Parathyroid adenoma (tissue), 2 donors: ENCODE measurements at regions not wholly inside any gene's neighbourhood (a gene's known extent, or its start where the extent isn't known, plus 50 kb on each side); places are given as distances from the start of the nearest gene placed in this dataset.

Experiments used
- H2AFZ ChIP-seq: fragments of 300-600 bp; sonication (generic); one replicate; pipeline ENCODE4 v1.7.0; 2017; ENCODE audit warnings: antibody characterized with exemption, mild to moderate bottlenecking
- H3K27ac ChIP-seq: fragments of 300-600 bp; sonication (generic); one replicate; pipeline ENCODE4 v1.7.0; 2017
- H3K27me3 ChIP-seq: fragments of 300-600 bp; sonication (generic); one replicate; pipeline ENCODE4 v1.7.0; 2017; ENCODE audit warnings: low read length; ENCODE audit not compliant: control insufficient read depth, insufficient read depth
- H3K36me3 ChIP-seq: fragments of 300-600 bp; sonication (generic); one replicate; pipeline ENCODE4 v1.7.0; 2017; ENCODE audit warnings: low read length; ENCODE audit not compliant: control insufficient read depth, insufficient read depth
- H3K4me1 ChIP-seq: fragments of 300-600 bp; sonication (generic); one replicate; pipeline ENCODE4 v1.7.0; 2017; ENCODE audit warnings: control low read depth
- H3K4me2 ChIP-seq: fragments of 300-600 bp; sonication (generic); one replicate; pipeline ENCODE4 v1.7.0; 2017; ENCODE audit warnings: low read length
- H3K4me3 ChIP-seq: fragments of 300-600 bp; sonication (generic); one replicate; pipeline ENCODE4 v1.7.0; 2017; ENCODE audit warnings: low read depth, low read length
- H3K79me2 ChIP-seq: fragments of 300-600 bp; sonication (generic); one replicate; pipeline ENCODE4 v1.7.0; 2017; ENCODE audit warnings: control low read depth
- H3K9ac ChIP-seq: fragments of 300-600 bp; sonication (generic); one replicate; pipeline ENCODE4 v1.7.0; 2017; ENCODE audit warnings: mild to moderate bottlenecking
- H3K9me3 ChIP-seq: fragments of 300-600 bp; sonication (generic); one replicate; pipeline ENCODE4 v1.7.0; 2017; ENCODE audit warnings: low read length; ENCODE audit not compliant: control insufficient read depth
- TF ChIP-seq, protein P1 (sequence below): fragments of 300-600 bp; sonication (generic); IDR thresholded peaks from one replicate; pipeline ENCODE4 v1.7.0; 2017; ENCODE audit warnings: antibody characterized with exemption, mild to moderate bottlenecking
- donor health status: primary hyperparathyroidism.

DNA sequence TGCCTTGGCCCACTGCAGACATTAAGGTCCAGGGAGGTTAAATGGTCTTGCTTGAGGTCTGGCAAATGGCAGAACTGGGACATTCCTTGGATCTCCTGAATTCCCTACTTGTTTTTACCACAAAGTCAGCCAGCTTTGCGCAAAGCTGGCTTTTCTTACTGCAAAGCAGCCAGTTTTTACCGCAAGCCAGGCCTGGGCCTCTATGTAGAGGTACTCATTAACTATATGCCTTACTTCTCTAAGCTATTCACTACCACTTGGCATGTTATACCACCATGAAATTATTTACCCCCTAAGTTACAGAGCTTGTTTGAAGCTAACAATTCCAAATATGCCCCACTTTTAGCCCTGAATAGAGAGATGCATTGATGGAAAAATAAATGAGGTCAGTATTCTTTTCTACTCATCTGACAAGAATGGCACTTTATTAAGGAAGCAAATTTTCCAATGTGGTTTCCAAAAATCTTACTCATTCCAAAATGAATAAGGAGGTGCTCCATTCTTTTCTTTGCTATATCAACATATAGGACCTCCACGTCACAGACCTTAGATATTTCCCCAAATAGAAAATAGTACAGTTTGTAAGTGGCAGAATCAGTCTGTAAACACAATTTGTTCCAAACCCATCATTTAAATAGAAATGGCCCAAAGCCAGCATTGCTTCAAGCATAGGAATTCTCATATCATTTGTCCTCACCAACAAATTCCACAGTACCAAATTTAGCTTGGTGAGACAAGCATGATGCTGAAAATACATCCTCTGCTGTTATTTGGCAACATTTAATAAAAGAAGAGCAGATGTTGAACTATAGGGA lies 143.9 kb upstream of the TSC22D1 start:
- Histone ChIP-seq H3K9ac (no peak overlapping the region), H3K36me3 (no peaks in the 10 kb centered on the region), H3K4me2 (no peak overlapping the region), H3K9me3 (no peaks in the 10 kb centered on the region), H3K4me1 (no peaks in the 10 kb centered on the region), H2AFZ (no peak overlapping the region), H3K4me3 (no peak overlapping the region), H3K27me3 (no peaks in the 10 kb centered on the region), H3K27ac (no peak overlapping the region), H3K79me2 (no peaks in the 10 kb centered on the region)
- TF ChIP-seq, protein P1, sequence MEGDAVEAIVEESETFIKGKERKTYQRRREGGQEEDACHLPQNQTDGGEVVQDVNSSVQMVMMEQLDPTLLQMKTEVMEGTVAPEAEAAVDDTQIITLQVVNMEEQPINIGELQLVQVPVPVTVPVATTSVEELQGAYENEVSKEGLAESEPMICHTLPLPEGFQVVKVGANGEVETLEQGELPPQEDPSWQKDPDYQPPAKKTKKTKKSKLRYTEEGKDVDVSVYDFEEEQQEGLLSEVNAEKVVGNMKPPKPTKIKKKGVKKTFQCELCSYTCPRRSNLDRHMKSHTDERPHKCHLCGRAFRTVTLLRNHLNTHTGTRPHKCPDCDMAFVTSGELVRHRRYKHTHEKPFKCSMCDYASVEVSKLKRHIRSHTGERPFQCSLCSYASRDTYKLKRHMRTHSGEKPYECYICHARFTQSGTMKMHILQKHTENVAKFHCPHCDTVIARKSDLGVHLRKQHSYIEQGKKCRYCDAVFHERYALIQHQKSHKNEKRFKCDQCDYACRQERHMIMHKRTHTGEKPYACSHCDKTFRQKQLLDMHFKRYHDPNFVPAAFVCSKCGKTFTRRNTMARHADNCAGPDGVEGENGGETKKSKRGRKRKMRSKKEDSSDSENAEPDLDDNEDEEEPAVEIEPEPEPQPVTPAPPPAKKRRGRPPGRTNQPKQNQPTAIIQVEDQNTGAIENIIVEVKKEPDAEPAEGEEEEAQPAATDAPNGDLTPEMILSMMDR, result no peak

- Histone ChIP-seq H3K9me3 (no peaks in the 10 kb centered on the region), H3K36me3 (no peaks in the 10 kb centered on the region), H3K79me2 (no peaks in the 10 kb centered on the region), H3K27me3 (no peaks in the 10 kb centered on the region), H3K9ac (no peak overlapping the region), H3K4me3 (no peak overlapping the region), H3K27ac (no peak overlapping the region), H3K4me1 (no peaks in the 10 kb centered on the region), H2AFZ (no peak overlapping the region), H3K4me2 (no peak overlapping the region)
- TF ChIP-seq, protein P1, result no peak
Observed at GRCh38 chr13:44718467-44718866, 142.3 kb upstream of the TSC22D1 start.

DNA sequence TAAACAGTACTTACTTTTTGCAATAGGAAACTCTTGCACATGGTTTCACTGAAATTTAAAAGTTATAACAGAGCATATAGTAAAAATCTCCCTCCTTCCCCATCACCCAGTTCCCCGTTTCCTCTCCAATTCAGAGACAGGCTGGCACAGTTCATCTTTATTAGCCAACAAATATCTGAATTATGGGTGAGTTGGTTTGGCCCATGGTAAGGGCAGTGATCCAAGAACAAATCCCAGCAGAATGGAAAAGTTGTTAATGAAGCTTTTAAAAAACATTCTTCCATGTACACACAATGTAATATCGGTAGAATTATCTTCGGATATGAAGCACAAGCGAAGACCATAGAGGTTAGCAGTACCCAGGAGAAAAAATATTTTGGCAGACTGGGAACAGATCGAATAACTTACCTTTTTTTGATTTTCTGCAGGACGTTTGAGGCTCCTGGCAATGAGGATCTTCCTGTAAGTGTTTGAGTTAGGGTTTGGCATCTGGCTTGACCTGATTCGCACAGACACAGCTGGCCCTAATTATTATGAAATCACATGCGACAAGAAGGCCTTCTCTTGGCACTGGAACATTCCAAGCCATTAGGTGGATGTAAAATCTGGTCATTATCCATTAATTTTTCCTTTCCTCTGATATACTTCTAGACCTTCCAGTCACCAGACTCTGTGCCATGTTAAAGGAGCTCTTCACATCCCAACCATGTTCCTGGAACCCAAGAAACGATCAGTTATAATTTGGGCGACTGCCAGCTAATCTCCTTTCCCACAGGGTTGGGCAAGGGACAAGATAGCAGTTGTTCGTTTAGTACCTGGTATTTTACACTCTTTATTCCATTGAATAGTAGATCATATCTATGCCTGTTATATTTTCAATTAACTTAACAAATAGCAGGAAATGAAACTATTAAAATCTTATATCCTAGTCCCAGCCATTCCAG lies 139.4 kb upstream of the TSC22D1 start:
- Histone ChIP-seq H3K79me2 (no peaks in the 10 kb centered on the region), H2AFZ (no peak overlapping the region), H3K36me3 (no peaks in the 10 kb centered on the region), H3K9me3 (no peaks in the 10 kb centered on the region), H3K27me3 (no peaks in the 10 kb centered on the region), H3K4me3 (no peak overlapping the region), H3K4me1 (no peaks in the 10 kb centered on the region), H3K27ac (no peak overlapping the region), H3K9ac (no peak overlapping the region), H3K4me2 (no peak overlapping the region)
- TF ChIP-seq, protein P1, result no peak

GRCh38 chr13:44713788-44714469 lies 137.8 kb upstream of the TSC22D1 start:
- Histone ChIP-seq H3K27ac (no peak overlapping the region), H3K4me1 (no peaks in the 10 kb centered on the region), H3K9ac (no peak overlapping the region), H3K9me3 (no peaks in the 10 kb centered on the region), H3K36me3 (no peaks in the 10 kb centered on the region), H3K27me3 (no peaks in the 10 kb centered on the region), H3K79me2 (no peaks in the 10 kb centered on the region), H2AFZ (no peak overlapping the region), H3K4me3 (no peak overlapping the region), H3K4me2 (no peak overlapping the region)
- TF ChIP-seq, protein P1, result no peak
